ENCODE measurements at regions not wholly inside any gene's neighbourhood (a gene's known extent, or its start where the extent isn't known, plus 50 kb on each side); places are given as distances from the start of the nearest gene placed in this dataset.

GRCh38 chr20:54416770-54417169 is 58.6 kb upstream of the DOK5 start:
- no peak for DNase-seq
- TF ChIP-seq, protein P1, sequence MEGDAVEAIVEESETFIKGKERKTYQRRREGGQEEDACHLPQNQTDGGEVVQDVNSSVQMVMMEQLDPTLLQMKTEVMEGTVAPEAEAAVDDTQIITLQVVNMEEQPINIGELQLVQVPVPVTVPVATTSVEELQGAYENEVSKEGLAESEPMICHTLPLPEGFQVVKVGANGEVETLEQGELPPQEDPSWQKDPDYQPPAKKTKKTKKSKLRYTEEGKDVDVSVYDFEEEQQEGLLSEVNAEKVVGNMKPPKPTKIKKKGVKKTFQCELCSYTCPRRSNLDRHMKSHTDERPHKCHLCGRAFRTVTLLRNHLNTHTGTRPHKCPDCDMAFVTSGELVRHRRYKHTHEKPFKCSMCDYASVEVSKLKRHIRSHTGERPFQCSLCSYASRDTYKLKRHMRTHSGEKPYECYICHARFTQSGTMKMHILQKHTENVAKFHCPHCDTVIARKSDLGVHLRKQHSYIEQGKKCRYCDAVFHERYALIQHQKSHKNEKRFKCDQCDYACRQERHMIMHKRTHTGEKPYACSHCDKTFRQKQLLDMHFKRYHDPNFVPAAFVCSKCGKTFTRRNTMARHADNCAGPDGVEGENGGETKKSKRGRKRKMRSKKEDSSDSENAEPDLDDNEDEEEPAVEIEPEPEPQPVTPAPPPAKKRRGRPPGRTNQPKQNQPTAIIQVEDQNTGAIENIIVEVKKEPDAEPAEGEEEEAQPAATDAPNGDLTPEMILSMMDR (IDR thresholded peaks at IDR 0.05; ENCODE audit: partially characterized antibody, unreplicated experiment) = no peak
- Mint-ChIP-seq H3K4me3 (ENCODE audit: unreplicated experiment) (no peak overlapping the region), H3K27me3 (ENCODE audit: unreplicated experiment) (no peaks in the 10 kb centered on the region), H3K4me1 (ENCODE audit: low read depth, unreplicated experiment) (peaks cover 3% of the 10 kb centered on the region), H3K27ac (ENCODE audit: unreplicated experiment) (no peak overlapping the region), H3K9me3 (ENCODE audit: unreplicated experiment) (peaks cover 3% of the 10 kb centered on the region), H3K36me3 (ENCODE audit: unreplicated experiment) (no peaks in the 10 kb centered on the region)

DNA sequence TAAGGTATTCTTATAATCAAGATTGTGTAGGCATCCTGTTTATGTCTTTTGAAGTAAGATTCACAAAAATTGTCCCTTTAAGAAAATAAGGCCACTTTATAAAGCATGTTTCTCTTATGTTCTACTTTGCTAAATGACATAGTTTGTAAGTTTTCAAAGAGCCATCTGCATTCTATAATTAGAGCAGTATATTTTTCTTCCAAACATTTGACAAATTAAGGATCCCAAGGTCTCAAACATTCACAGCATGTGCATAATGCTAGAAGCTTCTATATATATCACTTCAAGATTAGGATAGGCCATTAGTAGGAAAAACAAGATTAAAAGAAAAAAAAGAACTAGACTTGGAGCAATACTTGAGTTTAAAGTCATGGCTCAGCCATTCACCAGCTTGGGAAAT is 55.9 kb upstream of the DOK5 start:
- no peak overlapping the region for H3K27ac Mint-ChIP-seq (ENCODE audit: unreplicated experiment)
- no peak overlapping the region for H3K4me3 Mint-ChIP-seq (ENCODE audit: unreplicated experiment)
- H3K9me3 Mint-ChIP-seq (ENCODE audit: unreplicated experiment) = peaks cover 3% of the 10 kb centered on the region
- no peak for DNase-seq
- H3K4me1 Mint-ChIP-seq (ENCODE audit: low read depth, unreplicated experiment) = peaks cover 3% of the 10 kb centered on the region
- TF ChIP-seq, protein P1 (IDR thresholded peaks at IDR 0.05; ENCODE audit: partially characterized antibody, unreplicated experiment) = no peak
- no peaks in the 10 kb centered on the region for H3K36me3 Mint-ChIP-seq (ENCODE audit: unreplicated experiment)
- H3K27me3 Mint-ChIP-seq (ENCODE audit: unreplicated experiment) = no peaks in the 10 kb centered on the region

All from glutamatergic neuron (in vitro differentiated cells).